AG04450 (cell line): ENCODE measurements at regions not wholly inside any gene's neighbourhood (a gene's known extent, or its start where the extent isn't known, plus 50 kb on each side); places are given as distances from the start of the nearest gene placed in this dataset.

Experiments used
- CTCF ChIA-PET: fragments of 300-600, 350-600 bp; formaldehyde crosslinking; extraction: SDS; loops from one replicate; lab custom pipeline; 2022; ENCODE audit warnings: antibody characterized with exemption, inconsistent platforms; lab: Charles Lee
- POLR2A ChIA-PET: fragments of 350-600 bp; formaldehyde crosslinking; extraction: SDS; loops from one replicate; lab custom pipeline; 2021; ENCODE audit warnings: antibody characterized with exemption, inconsistent platforms; lab: Yijun Ruan, JAX
- DNase-seq: peaks from one replicate; pipeline ENCODE4 v3.0.0-alpha.2; 2011; ENCODE audit warnings: low read depth, low spot score
- H3K27ac ChIP-seq: one replicate; pipeline ENCODE4 v1.5.1; 2012; ENCODE audit warnings: low read depth, low read length, control low read depth
- H3K27me3 ChIP-seq: one replicate; pipeline ENCODE4 v1.6.0; 2012; ENCODE audit warnings: low read length; ENCODE audit not compliant: control insufficient read depth, insufficient read depth
- H3K4me3 ChIP-seq: 2 replicates; pipeline ENCODE4 v1.5.1; 2011; ENCODE audit warnings: mild to moderate bottlenecking, low read depth, low read length, control low read depth
- H3K9me3 ChIP-seq: 2 replicates; pipeline ENCODE4 v1.5.1; 2012; ENCODE audit warnings: low read length; ENCODE audit not compliant: control insufficient read depth, insufficient read depth
- TF ChIP-seq, protein P1 (sequence below): IDR thresholded peaks from 2 replicates; pipeline ENCODE4 v1.5.1; 2011; ENCODE audit warnings: low read depth, low read length, control low read depth, inconsistent platforms

DNA sequence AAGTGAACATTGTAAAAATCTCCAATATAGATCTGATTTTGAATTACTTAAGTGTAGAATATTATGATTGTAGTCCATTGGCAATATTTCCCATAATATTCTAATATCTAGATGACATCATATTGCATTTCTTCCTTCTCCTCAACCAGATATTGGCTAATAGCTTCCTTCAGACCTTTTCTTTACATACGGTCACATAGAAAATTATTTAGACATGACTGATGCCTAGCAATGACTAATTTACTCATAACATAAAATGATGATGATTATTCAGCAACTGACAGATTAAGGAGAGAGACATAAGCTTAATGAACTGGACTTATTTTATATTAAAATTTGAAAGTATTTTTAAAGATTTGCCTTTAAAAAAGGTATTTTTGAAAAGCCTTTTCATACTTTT, 1287.6 kb downstream of the STIM2 start:
- TF ChIP-seq, protein P1, sequence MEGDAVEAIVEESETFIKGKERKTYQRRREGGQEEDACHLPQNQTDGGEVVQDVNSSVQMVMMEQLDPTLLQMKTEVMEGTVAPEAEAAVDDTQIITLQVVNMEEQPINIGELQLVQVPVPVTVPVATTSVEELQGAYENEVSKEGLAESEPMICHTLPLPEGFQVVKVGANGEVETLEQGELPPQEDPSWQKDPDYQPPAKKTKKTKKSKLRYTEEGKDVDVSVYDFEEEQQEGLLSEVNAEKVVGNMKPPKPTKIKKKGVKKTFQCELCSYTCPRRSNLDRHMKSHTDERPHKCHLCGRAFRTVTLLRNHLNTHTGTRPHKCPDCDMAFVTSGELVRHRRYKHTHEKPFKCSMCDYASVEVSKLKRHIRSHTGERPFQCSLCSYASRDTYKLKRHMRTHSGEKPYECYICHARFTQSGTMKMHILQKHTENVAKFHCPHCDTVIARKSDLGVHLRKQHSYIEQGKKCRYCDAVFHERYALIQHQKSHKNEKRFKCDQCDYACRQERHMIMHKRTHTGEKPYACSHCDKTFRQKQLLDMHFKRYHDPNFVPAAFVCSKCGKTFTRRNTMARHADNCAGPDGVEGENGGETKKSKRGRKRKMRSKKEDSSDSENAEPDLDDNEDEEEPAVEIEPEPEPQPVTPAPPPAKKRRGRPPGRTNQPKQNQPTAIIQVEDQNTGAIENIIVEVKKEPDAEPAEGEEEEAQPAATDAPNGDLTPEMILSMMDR, result no peak
- Histone ChIP-seq H3K9me3 (no peaks in the 10 kb centered on the region), H3K4me3 (no peak overlapping the region), H3K27ac (no peak overlapping the region), H3K27me3 (no peaks in the 10 kb centered on the region)
- CTCF ChIA-PET, result interaction anchor here (0.6 kb wide), 1 partner anchor 13 kb away, joined by 5 read pairs; no protein-coding TSS in a partner anchor
- POLR2A ChIA-PET, result no interaction called here
- DNase-seq, result no peak

- ChIA-PET POLR2A (no interaction called here), CTCF (no interaction called here)
- no peak for DNase-seq
- H3K9me3 ChIP-seq, result no peaks in the 10 kb centered on the region
- TF ChIP-seq, protein P1, result no peak
- no peaks in the 10 kb centered on the region for H3K27me3 ChIP-seq
- no peak overlapping the region for H3K4me3 ChIP-seq
- no peak overlapping the region for H3K27ac ChIP-seq
Observed at GRCh38 chr4:28149762-28150161, 1289.1 kb downstream of the STIM2 start.

GRCh38 chr4:28151314-28151713, 1290.7 kb downstream of the STIM2 start:
- Histone ChIP-seq H3K9me3 (no peaks in the 10 kb centered on the region), H3K27ac (no peak overlapping the region), H3K4me3 (no peak overlapping the region), H3K27me3 (no peaks in the 10 kb centered on the region)
- ChIA-PET CTCF (no interaction called here), POLR2A (no interaction called here)
- DNase-seq, result no peak
- TF ChIP-seq, protein P1, result no peak

GRCh38 chr4:28167411-28167810, 1306.8 kb downstream of the STIM2 start:
- TF ChIP-seq, protein P1, result no peak
- H3K27ac ChIP-seq, result no peak overlapping the region
- no peak overlapping the region for H3K4me3 ChIP-seq
- no peaks in the 10 kb centered on the region for H3K9me3 ChIP-seq
- ChIA-PET CTCF (interaction anchor here (0.7 kb wide), 1 partner anchor 284 kb away, joined by 4 read pairs; no protein-coding TSS in a partner anchor), POLR2A (no interaction called here)
- DNase-seq, result no peak
- H3K27me3 ChIP-seq, result no peaks in the 10 kb centered on the region

DNA sequence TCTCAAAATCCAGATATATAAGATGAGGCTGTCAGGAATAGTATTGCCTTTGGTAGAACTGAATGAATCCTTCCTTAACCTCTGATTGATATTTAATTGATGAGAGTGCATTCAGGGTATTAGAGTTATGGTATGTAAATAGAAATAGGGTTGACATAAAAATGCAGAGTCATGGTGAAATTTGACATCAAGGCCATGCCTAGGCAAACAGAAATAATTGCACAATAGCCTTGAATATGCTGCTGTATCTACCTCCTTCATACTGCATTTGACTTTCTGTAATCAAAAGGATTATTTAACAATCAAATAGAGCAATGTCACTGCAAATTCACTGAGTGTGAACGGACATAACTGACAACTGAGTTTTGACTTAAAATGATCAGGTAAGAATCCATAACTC, 1316.3 kb downstream of the STIM2 start:
- H3K27ac ChIP-seq, result no peak overlapping the region

More for the DNA sequence above, 1316.3 kb downstream of the STIM2 start:
- ChIA-PET POLR2A (no interaction called here), CTCF (no interaction called here)
- Histone ChIP-seq H3K9me3 (no peaks in the 10 kb centered on the region), H3K4me3 (no peak overlapping the region), H3K27me3 (no peaks in the 10 kb centered on the region)
- TF ChIP-seq, protein P1, result no peak
- DNase-seq, result no peak
